K562 (cell line): ENCODE measurements at regions not wholly inside any gene's neighbourhood (a gene's known extent, or its start where the extent isn't known, plus 50 kb on each side); places are given as distances from the start of the nearest gene placed in this dataset.

ENCODE experiments used
- EZH2 ChIP-seq: IDR thresholded peaks from 2 replicates; pipeline ENCODE4 v1.6.1; 2012; ENCODE audit warnings: low read depth, mild to moderate bottlenecking, inconsistent platforms, low read length, borderline replicate concordance
- MECOM ChIP-seq: fragments of 250-450 bp; sonication (Bioruptor Pico); IDR thresholded peaks from 2 replicates; pipeline ENCODE4 v1.8.0; 2022; ENCODE audit warnings: inconsistent platforms
- TCF7 ChIP-seq: sonication (generic); IDR thresholded peaks from 2 replicates; pipeline ENCODE4 v1.6.1; 2016; ENCODE audit warnings: antibody characterized with exemption, borderline replicate concordance
- ZFP36 ChIP-seq: fragments of 150-350 bp; IDR thresholded peaks from 2 replicates; pipeline ENCODE4 v1.6.1; 2018; ENCODE audit warnings: low read length, low read depth; ENCODE audit not compliant: partially characterized antibody
- TF ChIP-seq, protein P1 (sequence below), 3 experiments: IDR thresholded peaks in 2 of 3; conservative IDR thresholded peaks in 1 of 3; 2 replicates each; pipeline ENCODE4 v1.5.1; 2011 to 2012; ENCODE audit warnings: low read length in 3 of 3, mild to moderate bottlenecking in 3 of 3, control low read depth in 2 of 3, improper control_type of control experiment in 1 of 3, inconsistent platforms in 1 of 3, low read depth in 1 of 3, mixed read lengths in 1 of 3, moderate library complexity in 1 of 3; ENCODE audit not compliant: insufficient read depth in 2 of 3
- TF ChIP-seq, protein P2 (sequence below): fragments of 450-650 bp; formaldehyde crosslinking; IDR thresholded peaks from 2 replicates; pipeline ENCODE4 v1.4.0; 2020; ENCODE audit warnings: mild to moderate bottlenecking, mixed read lengths
- TF ChIP-seq, protein P3 (sequence below), 2 experiments: fragments of 450-650 bp in 1 of 2; sonication (generic) in 1 of 2; formaldehyde crosslinking in 1 of 2; IDR thresholded peaks in 1 of 2; conservative IDR thresholded peaks in 1 of 2; 2 replicates each; pipeline versions ENCODE4 v1.6.1 to v1.8.1; 2016 to 2023; ENCODE audit warnings: mild to moderate bottlenecking in 2 of 2, moderate library complexity in 2 of 2, inconsistent platforms in 1 of 2, missing genetic modification reagents in 1 of 2
- TF ChIP-seq, protein P4 (sequence below), 2 experiments: IDR thresholded peaks; 2 replicates each; pipeline ENCODE4 v1.6.1; 2012; ENCODE audit warnings: improper control_type of control experiment in 2 of 2, low read depth in 2 of 2, low read length in 2 of 2, borderline replicate concordance in 1 of 2

DNA sequence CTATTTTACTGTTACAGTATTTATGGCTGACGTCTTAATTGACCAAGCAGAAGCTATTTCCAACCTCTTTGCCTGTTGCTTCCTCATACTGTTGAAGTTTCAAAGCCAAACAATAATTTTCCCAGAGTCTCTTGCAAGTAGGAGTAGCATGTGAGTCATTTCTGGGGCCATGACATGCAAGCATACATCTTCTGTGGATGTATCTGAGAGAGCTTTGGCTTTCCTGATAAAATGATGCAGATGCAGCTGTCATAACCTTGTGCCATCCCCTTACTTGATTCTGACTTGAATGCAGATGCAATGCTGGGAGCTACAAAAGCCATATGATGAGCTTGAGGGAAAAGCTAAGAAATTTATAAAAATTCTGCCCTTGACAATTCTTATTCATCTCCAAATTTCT, 243.1 kb upstream of the TENM4 start:
- TF ChIP-seq, protein P1, sequence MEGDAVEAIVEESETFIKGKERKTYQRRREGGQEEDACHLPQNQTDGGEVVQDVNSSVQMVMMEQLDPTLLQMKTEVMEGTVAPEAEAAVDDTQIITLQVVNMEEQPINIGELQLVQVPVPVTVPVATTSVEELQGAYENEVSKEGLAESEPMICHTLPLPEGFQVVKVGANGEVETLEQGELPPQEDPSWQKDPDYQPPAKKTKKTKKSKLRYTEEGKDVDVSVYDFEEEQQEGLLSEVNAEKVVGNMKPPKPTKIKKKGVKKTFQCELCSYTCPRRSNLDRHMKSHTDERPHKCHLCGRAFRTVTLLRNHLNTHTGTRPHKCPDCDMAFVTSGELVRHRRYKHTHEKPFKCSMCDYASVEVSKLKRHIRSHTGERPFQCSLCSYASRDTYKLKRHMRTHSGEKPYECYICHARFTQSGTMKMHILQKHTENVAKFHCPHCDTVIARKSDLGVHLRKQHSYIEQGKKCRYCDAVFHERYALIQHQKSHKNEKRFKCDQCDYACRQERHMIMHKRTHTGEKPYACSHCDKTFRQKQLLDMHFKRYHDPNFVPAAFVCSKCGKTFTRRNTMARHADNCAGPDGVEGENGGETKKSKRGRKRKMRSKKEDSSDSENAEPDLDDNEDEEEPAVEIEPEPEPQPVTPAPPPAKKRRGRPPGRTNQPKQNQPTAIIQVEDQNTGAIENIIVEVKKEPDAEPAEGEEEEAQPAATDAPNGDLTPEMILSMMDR (IDR thresholded peaks at IDR 0.05 in 2 of 3, conservative IDR thresholded peaks at IDR 0.05 in 1 of 3; ENCODE audit: insufficient read depth in 2 of 3, low read depth in 1 of 3, low read length in 3 of 3), result no peak
- TF ChIP-seq, protein P2, sequence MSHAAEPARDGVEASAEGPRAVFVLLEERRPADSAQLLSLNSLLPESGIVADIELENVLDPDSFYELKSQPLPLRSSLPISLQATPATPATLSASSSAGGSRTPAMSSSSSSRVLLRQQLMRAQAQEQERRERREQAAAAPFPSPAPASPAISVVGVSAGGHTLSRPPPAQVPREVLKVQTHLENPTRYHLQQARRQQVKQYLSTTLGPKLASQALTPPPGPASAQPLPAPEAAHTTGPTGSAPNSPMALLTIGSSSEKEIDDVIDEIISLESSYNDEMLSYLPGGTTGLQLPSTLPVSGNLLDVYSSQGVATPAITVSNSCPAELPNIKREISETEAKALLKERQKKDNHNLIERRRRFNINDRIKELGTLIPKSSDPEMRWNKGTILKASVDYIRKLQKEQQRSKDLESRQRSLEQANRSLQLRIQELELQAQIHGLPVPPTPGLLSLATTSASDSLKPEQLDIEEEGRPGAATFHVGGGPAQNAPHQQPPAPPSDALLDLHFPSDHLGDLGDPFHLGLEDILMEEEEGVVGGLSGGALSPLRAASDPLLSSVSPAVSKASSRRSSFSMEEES (CRISPR knock-in tag), result no peak
- TF ChIP-seq EZH2 (no peak), ZFP36 (no peak), TCF7 (no peak), MECOM (CRISPR knock-in tag) (no peak)
- TF ChIP-seq, protein P3, sequence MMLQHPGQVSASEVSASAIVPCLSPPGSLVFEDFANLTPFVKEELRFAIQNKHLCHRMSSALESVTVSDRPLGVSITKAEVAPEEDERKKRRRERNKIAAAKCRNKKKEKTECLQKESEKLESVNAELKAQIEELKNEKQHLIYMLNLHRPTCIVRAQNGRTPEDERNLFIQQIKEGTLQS (IDR thresholded peaks at IDR 0.05), result no peak
- TF ChIP-seq, protein P3 (CRISPR knock-in tag; conservative IDR thresholded peaks at IDR 0.05), result no peak
- TF ChIP-seq, protein P4, sequence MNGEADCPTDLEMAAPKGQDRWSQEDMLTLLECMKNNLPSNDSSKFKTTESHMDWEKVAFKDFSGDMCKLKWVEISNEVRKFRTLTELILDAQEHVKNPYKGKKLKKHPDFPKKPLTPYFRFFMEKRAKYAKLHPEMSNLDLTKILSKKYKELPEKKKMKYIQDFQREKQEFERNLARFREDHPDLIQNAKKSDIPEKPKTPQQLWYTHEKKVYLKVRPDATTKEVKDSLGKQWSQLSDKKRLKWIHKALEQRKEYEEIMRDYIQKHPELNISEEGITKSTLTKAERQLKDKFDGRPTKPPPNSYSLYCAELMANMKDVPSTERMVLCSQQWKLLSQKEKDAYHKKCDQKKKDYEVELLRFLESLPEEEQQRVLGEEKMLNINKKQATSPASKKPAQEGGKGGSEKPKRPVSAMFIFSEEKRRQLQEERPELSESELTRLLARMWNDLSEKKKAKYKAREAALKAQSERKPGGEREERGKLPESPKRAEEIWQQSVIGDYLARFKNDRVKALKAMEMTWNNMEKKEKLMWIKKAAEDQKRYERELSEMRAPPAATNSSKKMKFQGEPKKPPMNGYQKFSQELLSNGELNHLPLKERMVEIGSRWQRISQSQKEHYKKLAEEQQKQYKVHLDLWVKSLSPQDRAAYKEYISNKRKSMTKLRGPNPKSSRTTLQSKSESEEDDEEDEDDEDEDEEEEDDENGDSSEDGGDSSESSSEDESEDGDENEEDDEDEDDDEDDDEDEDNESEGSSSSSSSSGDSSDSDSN (IDR thresholded peaks at IDR 0.05; ENCODE audit: borderline replicate concordance in 1 of 2, low read depth in 2 of 2, low read length in 2 of 2), result no peak
